IMR-90 (cell line): ENCODE measurements at regions not wholly inside any gene's neighbourhood (a gene's known extent, or its start where the extent isn't known, plus 50 kb on each side); places are given as distances from the start of the nearest gene placed in this dataset.

ENCODE experiments used
- CEBPB ChIP-seq: IDR thresholded peaks from 2 replicates; pipeline ENCODE4 v1.6.1; 2012; ENCODE audit warnings: low read depth, low read length, improper control_type of control experiment
- CTCF ChIP-seq: conservative IDR thresholded peaks from 2 replicates; pipeline ENCODE4 v1.5.1; 2012; ENCODE audit warnings: mild to moderate bottlenecking, low read depth, low read length, improper control_type of control experiment
- FOS ChIP-seq: fragments of 150-350 bp; IDR thresholded peaks from 2 replicates; pipeline ENCODE4 v1.6.1; 2016; ENCODE audit warnings: low read depth, low read length
- MAFK ChIP-seq: IDR thresholded peaks from 2 replicates; pipeline ENCODE4 v1.6.1; 2012; ENCODE audit warnings: low read depth, low read length, improper control_type of control experiment
- POLR2A ChIP-seq: IDR thresholded peaks from 2 replicates; pipeline ENCODE4 v1.6.1; 2012; ENCODE audit warnings: mild to moderate bottlenecking, low read depth, low read length
- USF2 ChIP-seq: fragments of 150-350 bp; IDR thresholded peaks from 2 replicates; pipeline ENCODE4 v1.6.1; 2017; ENCODE audit warnings: mild to moderate bottlenecking, antibody characterized with exemption, low read length, low read depth

- TF ChIP-seq CTCF (no peak), FOS (no peak), POLR2A (no peak), CEBPB (no peak), USF2 (no peak), MAFK (no peak)
Measured at GRCh38 chr21:35801391-35801790, 258.9 kb downstream of the SETD4 start.
